ENCODE measurements at regions not wholly inside any gene's neighbourhood (a gene's known extent, or its start where the extent isn't known, plus 50 kb on each side); places are given as distances from the start of the nearest gene placed in this dataset.

- no peak for TF ChIP-seq CTCF (IDR thresholded peaks at IDR 0.05; ENCODE audit: low read length, missing control alignments)
- peak; percentile 96 for DNase-seq (ENCODE audit: low read depth)
- peak overlapping the region; percentile 6 for H3K4me3 ChIP-seq (replicated peaks; ENCODE audit: low read depth, low read length)
These were observed 203.5 kb upstream of the TWIST2 start for GRCh38 chr2:238644095-238645081.

- H3K4me3 ChIP-seq (replicated peaks; ENCODE audit: low read depth, low read length): no peak overlapping the region
- no peak for TF ChIP-seq CTCF (IDR thresholded peaks at IDR 0.05; ENCODE audit: low read length, missing control alignments)
These were observed 202.8 kb upstream of the TWIST2 start for GRCh38 chr2:238645095-238645494.

GRCh38 chr2:238645716-238646115 is 202.2 kb upstream of the TWIST2 start:
- TF ChIP-seq CTCF (IDR thresholded peaks at IDR 0.05; ENCODE audit: low read length, missing control alignments): no peak
- no peak for DNase-seq (ENCODE audit: low read depth)
- no peak overlapping the region for H3K4me3 ChIP-seq (replicated peaks; ENCODE audit: low read depth, low read length)

More at GRCh38 chr2:238645095-238645494, 202.8 kb upstream of the TWIST2 start:
- no peak for DNase-seq (ENCODE audit: low read depth)

GRCh38 chr2:238646281-238646680 is 201.6 kb upstream of the TWIST2 start:
- no peak overlapping the region for H3K4me3 ChIP-seq (replicated peaks; ENCODE audit: low read depth, low read length)
- DNase-seq (ENCODE audit: low read depth): no peak
- TF ChIP-seq CTCF (IDR thresholded peaks at IDR 0.05; ENCODE audit: low read length, missing control alignments): no peak

- no peak for DNase-seq (ENCODE audit: low read depth)
- no peak for TF ChIP-seq CTCF (IDR thresholded peaks at IDR 0.05; ENCODE audit: low read length, missing control alignments)
- no peak overlapping the region for H3K4me3 ChIP-seq (replicated peaks; ENCODE audit: low read depth, low read length)
These were observed 201.1 kb upstream of the TWIST2 start for GRCh38 chr2:238646803-238647202.

- no peak overlapping the region for H3K4me3 ChIP-seq (replicated peaks; ENCODE audit: low read depth, low read length)
- DNase-seq (ENCODE audit: low read depth): no peak
- TF ChIP-seq CTCF (IDR thresholded peaks at IDR 0.05; ENCODE audit: low read length, missing control alignments): no peak
These were observed 198.8 kb upstream of the TWIST2 start for GRCh38 chr2:238649123-238649522.
